ENCODE measurements at regions not wholly inside any gene's neighbourhood (a gene's known extent, or its start where the extent isn't known, plus 50 kb on each side); places are given as distances from the start of the nearest gene placed in this dataset.

GRCh38 chr14:97912217-97912616, 1115.0 kb downstream of the VRK1 start:
- TF ChIP-seq ZNF274 (IDR thresholded peaks at IDR 0.05; ENCODE audit: low read depth, low read length) (no peak), SUZ12 (IDR thresholded peaks at IDR 0.05; ENCODE audit: extremely low read depth, insufficient read depth, insufficient read length) (no peak), YY1 (IDR thresholded peaks at IDR 0.05; ENCODE audit: insufficient read depth, insufficient read length) (no peak)
